Hematopoietic multipotent progenitor cell (in vitro differentiated cells): ENCODE measurements at regions not wholly inside any gene's neighbourhood (a gene's known extent, or its start where the extent isn't known, plus 50 kb on each side); places are given as distances from the start of the nearest gene placed in this dataset.

ENCODE experiments used
- DNase-seq, 3 donors: peaks; one replicate each; pipeline ENCODE4 v3.0.0-alpha.2; 2011 to 2015; ENCODE audit warnings: low read depth in 2 of 3, low spot score in 2 of 3

DNA sequence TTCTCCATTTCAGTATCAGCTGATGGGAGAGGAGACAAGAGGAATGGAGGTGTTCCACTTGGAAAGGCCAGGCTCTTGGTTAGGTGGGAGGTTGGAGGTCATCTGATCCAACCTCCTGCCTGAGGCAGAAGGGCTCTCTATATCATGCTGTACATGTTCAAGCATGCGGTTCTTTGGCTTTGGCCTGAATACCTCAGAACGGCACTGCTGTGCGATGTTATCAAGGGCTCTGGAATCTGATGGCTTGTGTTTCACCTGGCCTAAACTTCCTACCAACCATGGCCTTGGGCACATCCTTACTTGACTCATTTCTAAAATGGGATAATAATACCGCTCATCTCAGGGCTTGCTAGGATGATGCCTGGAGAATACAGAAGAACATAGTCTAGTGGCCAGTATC is 90.1 kb upstream of the FAM169A start:
- DNase-seq, result no peak

DNA sequence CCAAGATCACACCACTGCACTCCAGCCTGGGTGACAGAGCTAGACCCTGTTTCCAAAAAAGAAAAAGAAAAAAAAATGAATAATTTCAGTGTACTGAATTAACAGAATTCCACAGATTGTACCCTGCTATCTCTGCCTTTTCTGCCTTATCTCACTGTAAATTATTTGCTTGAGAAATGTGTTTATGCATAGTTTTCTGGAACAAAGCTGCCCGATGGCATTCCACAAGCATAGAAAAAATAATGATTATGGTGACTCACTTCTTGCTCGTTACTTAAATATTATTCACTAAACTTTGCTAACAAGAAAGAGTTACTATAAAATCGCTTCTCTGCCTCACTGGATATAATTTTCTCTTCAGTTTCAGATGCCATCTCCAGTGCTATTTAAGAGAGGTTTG is 88.7 kb upstream of the FAM169A start:
- DNase-seq, result no peak

DNA sequence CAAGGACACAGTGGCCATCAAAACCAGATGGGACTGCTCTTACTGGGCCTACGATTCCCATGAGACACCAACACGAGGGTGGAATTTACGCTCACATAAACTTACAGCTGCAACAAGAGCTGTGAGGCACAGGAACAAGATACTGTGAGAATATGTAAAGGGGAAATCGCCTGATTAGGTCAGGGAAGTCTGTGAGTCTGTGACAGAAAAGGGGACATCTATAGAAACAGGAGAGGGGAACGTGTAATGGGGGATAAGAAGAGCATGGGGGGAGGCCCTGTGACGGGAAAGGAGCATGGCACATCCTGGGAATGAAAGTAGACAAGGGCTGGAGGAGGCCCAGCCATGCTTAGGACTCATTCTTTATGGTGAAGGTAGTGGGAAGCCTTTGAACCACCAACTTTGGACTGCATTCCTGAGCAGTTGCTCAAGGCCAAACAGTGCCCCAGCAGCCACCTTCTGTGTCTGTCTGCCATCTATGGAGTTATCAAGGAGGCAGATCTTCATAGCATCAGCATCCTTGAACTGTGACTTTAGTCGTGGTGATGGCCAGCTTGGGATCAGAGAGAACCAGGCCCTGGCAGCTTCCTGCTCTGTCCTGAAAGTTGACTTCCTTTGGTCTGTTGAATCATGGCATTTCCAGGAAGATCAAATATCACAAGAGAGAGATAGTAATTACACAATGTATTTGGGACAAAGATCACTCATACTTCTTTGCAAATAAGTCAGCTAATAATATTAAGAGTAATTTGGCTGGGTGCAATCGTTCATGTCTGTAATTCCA is 87.9 kb upstream of the FAM169A start:
- DNase-seq, result no peak

DNA sequence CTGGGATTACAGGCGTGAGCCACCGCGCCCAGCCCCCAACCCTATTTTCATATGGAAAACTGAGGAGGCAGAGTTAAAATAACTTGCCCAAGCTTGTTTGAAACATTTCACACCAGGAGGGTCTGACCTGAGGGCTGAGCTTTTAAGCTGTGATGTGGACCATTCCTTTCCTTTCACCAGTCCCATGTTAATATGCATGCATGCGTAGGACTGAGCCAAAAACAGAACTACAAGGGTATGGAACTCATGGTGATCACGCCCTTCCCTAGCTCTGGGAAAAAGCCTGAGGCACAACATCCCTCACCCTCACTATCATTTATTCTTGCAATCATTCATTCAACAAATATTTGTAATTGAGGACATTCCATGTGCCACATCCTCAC is 87.4 kb upstream of the FAM169A start:
- no peak for DNase-seq

DNA sequence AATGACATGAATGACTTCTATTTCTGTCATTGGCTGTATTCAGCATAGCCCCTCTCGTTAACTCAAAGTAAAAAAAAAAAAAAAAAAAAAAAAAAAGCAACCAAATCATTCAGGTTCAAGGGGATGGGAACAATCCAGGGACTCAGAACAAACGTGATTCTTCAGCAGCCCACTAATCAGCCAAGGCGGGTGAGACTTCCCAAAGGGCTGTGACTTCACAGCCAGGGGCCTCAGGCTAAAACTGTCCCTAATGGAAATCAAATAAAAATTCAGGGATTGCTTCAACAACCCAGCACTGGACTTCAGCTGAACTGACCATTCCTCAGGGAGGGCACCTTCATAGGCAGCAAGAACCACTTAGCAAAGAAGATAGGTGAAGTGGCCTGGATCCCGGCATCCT is 86.2 kb upstream of the FAM169A start:
- DNase-seq, result no peak

DNA sequence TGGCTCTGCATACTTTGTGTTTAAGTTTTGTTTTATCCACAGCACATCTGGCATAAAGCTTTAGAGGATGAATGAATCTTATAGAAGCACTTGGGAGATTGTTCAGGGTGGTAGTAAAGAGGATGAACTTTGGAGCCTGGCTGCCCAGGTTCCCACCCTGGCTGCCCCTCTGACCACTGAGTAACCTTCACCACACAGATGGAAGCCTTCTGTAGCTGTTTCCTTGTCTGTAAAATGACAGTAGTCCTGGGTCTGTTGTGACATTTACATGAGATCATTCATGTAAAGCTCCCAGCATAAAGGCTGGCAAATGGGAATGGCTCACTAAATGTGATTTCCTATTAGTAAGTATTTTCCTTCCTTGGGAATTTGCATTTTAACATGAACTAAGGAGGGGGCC is 85.7 kb upstream of the FAM169A start:
- DNase-seq, result no peak

DNA sequence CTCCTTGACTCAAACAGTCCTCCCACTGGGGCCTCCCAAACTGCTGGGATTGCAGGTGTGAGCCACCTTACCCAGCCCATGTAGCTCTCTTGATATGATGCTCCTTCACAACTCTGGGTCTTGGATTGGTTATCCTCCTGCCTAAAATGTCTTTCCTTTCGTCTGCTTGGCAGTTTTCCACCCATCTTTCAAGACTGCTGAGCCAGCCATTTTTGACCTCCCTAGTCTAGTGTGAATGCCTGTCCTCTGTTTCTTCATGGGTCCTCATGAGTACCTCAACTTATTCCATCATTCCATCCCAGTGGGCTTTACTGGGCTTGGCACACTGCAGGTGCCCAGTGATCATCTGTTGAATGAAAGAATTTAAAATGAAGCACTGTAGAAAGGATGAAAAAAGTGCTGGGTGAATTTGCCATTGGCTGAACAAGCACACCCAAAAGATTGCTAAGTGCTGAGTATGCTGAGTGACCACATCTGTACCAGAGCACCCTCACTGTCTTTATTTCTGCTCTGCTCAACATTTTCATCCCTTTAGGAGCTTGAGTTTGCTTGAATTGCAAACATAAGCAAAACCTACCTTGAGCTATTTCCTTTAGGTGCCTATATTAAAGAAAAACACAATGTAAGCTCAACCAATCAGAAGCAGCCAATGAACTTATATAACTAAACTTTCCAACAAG is 84.8 kb upstream of the FAM169A start:
- no peak for DNase-seq

DNA sequence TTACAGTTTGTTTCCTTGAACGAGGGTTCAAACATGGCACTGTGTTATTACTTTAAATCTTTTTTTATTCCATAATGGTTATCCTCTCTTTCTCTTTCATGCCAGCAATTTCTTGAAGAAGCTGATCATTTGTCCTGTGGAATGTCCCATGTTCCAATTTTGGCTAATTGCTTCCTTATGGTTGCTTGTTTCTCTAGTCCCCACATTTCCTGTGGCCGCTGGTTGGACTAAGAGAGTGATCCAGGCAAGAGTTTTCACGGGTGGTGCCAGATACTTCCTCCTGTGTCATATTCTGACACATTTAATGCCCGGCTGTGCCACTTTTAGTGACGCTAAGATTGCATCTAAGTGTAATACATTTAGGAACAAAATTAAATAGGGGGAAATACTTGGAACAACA is 83.8 kb upstream of the FAM169A start:
- no peak for DNase-seq

DNA sequence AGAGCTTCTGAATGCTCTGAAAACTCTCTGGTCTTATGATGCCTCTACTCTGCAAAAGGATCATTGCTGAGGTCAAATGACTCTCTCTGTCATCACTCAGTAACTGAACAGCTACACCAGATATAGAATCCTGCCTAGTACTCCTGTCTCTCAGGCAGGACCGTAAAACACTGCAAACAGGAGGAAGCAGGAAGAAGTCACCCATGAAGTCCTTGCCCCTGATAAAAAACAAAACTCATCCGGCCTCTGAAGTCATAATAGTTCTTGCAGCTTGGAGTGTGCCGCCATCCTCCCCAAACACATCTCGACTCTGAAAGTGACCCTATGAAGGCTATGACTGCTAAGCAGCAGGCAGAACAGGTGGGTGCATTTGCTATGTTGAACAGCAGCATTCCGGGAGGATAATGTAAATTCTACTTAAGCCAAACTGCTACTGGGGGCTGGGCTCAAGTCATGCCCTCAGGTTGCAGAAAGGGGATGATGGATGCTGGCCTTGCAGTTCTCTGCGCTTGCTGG is 81.9 kb upstream of the FAM169A start:
- no peak for DNase-seq

DNA sequence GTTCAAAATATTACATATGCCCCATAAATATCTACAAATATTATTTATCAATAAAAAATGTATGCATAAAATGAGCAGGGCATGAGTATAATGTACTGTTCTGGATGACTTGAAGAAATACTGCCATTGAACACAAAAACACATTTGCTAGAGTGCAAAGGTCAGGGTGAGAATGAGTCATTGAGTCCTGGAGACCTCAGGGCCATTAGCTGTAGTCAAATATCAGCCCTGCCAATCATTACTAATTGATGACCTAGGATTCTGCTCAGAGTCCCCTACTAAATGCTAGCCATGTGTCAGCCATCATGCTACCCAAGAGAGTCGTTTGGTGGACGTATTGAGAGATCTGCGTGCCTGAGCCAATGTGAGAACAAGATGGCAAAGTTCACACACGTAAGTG is 80.3 kb upstream of the FAM169A start:
- DNase-seq, result no peak

DNA sequence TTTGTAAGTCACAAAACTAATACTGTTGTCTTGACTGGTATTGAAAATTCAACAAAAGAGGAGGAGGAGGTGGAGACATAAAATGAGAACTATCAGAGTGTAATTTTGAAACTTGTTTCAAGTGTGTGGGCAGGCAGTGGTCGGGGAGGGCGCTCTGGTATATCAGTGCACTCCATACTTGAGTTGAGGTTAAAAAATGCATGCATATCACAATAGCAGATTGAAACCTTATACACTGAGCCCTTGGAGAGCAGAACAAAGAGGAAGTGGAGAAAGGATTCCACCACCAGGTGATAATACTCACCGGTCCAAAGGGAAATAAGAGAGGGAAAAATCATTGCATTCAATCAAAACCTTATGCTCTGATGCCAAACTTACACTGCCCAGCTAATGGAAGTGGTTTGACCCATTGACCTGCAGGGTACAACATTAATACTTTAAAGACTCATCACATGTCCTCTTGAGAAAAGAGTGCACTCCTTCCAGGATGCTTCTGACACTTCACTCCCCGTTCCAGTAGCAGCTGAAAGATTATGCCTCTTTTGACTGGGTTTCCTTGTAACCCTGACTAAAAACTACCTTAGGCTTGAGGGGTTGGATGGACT is 79.5 kb upstream of the FAM169A start:
- peak in 1 of 3 donors; percentile 27 for DNase-seq

DNA sequence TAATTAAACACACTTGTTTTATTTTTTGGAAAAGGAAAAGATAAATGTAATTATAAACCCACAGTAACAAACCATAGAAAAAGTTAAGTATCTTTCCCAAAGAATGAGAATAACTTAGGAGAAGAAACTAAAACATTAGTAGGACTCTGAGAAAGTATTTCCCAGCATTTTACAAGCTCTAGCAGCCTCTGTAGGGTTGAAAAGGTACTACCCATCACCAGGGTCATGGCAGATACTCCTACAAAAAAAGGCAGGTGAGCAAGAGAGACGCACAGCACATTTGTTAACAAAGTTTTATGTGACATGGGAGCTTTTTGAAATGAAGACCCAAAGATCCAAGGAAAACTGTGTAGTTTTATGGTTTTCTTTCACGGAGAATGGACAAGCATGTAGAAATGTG is 77.7 kb upstream of the FAM169A start:
- DNase-seq, result no peak

DNA sequence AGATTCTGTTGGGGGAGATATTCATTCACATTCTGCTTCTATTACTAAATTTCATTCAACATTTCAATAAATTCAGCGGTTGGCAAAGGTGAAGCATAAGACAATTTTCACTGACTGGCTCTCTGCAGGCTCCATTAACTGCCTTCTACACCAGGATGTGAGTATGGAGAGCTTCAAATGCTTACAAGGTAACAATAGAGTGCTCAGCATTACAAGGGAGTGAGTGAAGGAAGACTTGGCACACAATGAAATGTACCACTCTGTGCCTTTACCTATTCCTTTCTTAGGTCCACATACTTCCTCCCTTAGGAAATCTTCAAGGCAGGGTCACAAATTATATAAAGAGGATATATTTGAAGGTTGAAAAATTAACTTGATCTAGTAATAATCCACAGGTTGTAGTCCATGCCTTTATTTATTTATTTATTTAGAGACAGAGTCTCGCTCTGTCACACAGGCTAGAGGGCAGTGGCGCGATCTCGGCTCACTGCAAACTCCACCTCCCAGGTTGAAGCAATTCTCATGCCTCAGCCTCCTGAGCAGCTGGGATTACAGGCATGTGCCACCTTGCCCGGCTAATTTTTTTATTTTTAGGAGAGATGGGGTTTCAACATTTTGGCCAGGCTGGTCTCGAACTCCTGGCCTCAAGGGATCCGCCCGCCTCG is 76.6 kb upstream of the FAM169A start:
- DNase-seq, result no peak

DNA sequence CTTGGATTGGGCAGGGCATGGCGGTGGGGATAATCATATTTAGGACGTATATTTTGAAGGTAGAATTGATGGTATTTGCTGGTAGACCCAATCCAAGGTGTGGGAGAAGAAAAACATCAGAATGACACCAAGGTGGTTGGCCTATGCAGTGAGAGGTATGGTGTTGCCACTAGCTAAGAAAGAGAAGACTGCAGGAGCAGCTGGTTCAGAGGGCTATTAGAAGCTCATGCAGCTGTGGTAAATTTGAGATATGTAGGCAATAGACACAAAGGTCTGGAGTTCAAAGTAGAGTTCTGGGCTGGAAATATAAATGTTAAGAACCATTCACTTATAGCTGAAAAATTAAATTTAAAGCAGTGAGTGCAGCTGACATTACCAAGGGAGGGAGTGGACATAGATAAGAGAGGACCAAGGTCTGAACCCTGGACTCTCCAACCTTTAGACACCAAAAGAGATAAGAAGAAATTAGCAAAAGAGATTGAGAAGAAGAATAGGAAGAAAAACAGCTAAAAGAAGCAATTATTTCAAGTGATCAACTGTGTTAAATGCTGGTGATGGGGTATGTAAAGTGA is 74.7 kb upstream of the FAM169A start:
- no peak for DNase-seq

DNA sequence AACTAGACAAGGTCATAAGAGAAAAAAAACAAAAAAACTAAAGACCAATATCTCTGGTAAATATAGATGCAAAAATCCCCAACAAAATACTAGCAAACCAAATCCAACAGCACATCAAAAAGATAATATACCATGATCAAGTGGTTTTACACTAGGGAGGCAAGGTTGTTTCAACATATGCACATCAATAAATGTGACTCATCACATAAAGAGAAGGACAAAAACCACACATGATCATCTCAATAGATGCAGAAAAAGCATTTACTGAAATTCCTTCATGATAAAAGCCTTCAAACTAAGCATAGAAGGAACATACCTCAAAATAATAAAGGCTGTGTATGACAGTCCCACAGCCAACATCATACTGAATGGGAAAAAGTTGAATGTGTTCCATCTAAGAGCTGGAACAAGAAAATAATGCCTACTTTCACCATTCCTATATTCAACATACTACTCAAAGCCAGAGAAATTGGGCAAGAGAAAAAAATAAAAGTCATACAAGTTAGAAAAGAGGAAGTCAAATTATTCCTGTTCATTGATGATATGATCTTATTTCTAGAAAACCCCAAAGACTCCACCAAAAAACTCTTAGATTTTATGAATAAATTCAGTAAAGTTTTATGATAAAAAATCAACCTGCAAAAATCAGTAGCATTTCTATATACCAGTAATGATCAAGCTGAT is 72.2 kb upstream of the FAM169A start:
- DNase-seq, result peak in 1 of 3 donors; percentile 68

DNA sequence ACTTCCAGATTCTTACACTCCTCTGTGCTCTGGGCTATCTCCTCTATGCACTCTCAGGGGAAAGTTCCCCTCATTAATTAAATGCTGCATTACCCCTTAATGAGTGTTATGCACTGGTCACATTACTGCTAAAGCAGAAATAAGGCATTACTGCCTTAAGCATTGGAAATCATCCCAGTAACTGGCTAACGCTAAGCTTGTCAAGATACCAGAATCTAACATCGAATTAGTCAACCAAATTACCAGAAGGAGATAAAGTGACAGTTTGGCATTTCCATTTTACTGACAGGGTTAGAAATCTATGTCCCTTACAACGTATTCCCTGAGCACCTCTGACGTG is 69.5 kb upstream of the FAM169A start:
- no peak for DNase-seq

DNA sequence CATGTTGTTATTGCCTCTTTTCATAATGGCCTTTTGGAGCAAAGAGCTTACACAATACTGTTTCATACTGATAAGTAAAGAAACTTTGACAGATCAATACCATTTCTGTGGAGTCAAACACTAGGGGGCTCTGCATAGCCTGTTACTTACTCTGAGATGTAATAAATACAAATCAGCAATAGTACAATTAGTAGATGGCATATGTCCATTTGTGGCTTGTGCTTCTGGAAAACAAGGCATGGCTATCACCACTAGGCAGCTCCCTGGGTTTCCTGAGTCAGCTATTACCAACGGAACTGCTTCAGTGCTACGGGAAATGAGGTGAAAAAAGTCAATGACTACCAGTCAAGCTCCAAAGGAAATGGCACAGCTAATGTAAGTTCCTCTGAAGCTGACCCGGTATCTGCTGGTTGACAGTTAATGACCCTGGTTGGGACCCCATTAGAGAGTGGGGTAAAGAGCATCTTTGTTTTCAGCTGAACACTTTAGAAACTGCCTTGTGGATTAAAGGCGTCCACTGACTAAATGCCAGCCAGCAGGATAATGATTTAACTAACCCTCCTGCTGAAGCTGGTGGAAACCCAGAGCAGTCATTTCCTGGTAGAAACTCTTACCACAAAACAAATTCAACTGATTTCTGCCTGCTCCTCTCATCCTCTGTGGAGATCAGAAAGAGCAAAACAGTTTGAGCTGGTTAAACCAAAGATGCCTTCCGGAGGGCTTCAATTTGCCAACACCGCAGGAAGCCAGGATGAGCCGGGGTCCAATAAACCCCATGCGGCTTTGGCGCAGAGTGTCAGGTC is 69.0 kb upstream of the FAM169A start:
- peak in 2 of 3 donors; percentile 59 to 68 for DNase-seq

DNA sequence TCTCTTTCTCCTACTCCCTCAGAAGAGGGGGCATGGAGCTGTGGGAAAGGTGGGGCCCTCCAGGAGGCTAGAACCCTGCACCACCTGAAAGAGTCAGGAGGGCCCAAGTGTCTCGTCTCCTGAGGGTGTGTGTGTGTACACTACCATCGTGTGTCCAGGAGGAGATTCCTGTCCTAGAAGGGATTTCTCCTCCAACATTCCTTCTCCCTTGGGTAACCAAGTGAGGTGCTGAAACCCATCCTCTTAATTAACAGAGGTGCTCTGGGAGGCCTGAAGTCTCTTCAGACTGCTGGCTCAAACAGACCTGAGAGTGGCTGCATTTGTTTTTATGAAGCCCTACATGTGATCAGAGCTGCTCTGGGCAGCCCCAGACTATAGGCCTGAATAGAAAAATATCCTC is 61.1 kb upstream of the FAM169A start:
- DNase-seq, result no peak

DNA sequence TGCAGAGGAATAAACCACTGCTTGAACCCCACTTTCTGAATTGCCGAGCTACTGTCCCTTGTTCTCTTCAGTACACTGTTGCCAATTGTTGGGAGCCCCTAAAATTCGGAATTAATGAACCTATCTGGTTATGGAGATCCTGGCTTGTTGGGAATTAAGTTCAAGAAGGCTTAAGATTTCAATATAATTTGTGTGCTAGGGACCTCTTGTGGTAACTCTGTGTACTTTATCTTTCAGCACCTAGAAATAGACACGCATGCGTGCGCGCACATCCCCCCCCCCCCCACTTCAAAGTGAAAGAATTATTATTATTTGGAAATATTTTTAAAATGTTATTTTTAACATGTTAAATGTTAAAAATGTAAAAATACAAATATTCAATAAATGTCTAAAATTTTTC is 53.3 kb upstream of the FAM169A start:
- DNase-seq, result peak in 2 of 3 donors; percentile 53 to 74

DNA sequence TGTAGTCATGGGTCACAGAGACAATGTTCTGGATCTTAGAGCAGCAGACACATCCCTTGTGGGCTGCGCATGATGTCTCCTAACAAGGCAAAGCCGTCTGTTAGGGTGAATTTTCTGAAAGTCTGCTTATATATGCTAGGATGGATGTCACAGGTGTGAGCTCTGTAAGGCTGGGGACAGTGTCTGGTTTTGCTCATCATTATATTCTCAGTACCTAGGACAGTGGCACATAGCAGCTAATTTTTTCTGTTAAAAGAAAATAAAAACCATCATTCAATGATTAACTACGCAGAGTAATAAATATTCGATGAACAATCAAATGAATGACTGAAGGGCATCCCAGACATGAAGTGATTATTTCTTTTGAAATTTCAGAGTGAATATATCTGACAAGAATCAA is 52.9 kb upstream of the FAM169A start:
- no peak for DNase-seq
